Duodenal mucosa (tissue), 2 donors: ENCODE measurements at regions not wholly inside any gene's neighbourhood (a gene's known extent, or its start where the extent isn't known, plus 50 kb on each side); places are given as distances from the start of the nearest gene placed in this dataset.
"Not testable (repeated sequence)": the region's sequence is repeated elsewhere in the genome, so short reads cannot be mapped to it uniquely, and the experiment has no call there.

ENCODE experiments used
- H3K27ac ChIP-seq: one replicate; pipeline ENCODE4 v1.7.0; 2013; ENCODE audit warnings: low read depth, low read length
- H3K27me3 ChIP-seq, 2 donors: one replicate each; pipeline ENCODE4 v1.7.0; 2013; ENCODE audit warnings: low read length in 2 of 2, control low read depth in 1 of 2; ENCODE audit not compliant: insufficient read depth in 2 of 2, control insufficient read depth in 1 of 2
- H3K36me3 ChIP-seq, 2 donors: one replicate each; pipeline ENCODE4 v1.7.0; 2013; ENCODE audit warnings: low read length in 2 of 2, control low read depth in 1 of 2; ENCODE audit not compliant: insufficient read depth in 2 of 2, control insufficient read depth in 1 of 2
- H3K4me1 ChIP-seq, 2 donors: one replicate each; pipeline ENCODE4 v1.7.0; 2013; ENCODE audit warnings: low read length in 2 of 2, control low read depth in 1 of 2; ENCODE audit not compliant: insufficient read depth in 2 of 2, control insufficient read depth in 1 of 2
- H3K4me3 ChIP-seq, 2 donors: one replicate each; pipeline ENCODE4 v1.7.0; 2013; ENCODE audit warnings: low read length in 2 of 2, low read depth in 1 of 2
- H3K9ac ChIP-seq, 2 donors: one replicate each; pipeline ENCODE4 v1.7.0; 2013; ENCODE audit warnings: low read length in 2 of 2, low read depth in 1 of 2
- H3K9me3 ChIP-seq, 2 donors: one replicate each; pipeline ENCODE4 v1.7.0; 2013; ENCODE audit warnings: low read length in 2 of 2, control low read depth in 1 of 2; ENCODE audit not compliant: control insufficient read depth in 1 of 2

DNA sequence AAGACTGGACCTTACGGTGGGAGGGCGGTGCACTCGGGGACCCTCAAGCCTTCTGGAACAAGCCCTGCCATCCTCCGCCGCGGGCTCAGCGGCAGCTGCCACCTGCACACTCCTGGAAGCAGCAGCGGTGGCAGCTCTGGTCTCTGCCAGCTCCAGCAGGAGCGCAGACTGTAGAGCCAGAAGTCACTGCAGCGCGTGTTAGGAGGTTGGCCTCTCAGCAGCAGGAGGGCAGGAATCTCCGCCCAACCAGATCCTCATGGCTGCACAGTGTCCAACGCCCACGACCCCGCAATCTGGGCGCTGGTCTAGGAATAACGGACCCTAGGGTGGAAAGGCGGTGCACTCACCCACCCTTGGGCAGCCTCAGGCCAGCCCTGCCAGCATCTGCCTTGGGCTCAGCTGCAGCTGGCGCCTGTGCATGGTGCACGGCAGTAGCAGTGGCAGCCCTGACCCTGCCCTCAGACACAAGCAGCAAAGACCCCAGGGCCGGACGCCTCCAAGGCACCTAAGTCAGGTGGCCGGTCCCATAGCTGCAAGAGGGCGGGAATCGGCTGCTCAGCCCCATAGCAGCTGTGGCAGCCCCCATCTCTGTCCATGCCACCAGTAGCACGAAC lies 88.7 kb downstream of the POTEG start:
- not testable (repeated sequence) for H3K9me3 ChIP-seq, H3K36me3 ChIP-seq, H3K27me3 ChIP-seq, H3K27ac ChIP-seq, H3K4me3 ChIP-seq, H3K4me1 ChIP-seq, H3K9ac ChIP-seq

GRCh38 chr14:19346074-19346480 lies 88.1 kb downstream of the POTEG start:
- H3K9me3 ChIP-seq, H3K4me1 ChIP-seq, H3K9ac ChIP-seq, H3K27ac ChIP-seq, H3K4me3 ChIP-seq, H3K27me3 ChIP-seq, H3K36me3 ChIP-seq: not testable (repeated sequence)

GRCh38 chr14:19346636-19347035 lies 87.5 kb downstream of the POTEG start:
- not testable (repeated sequence) for H3K4me1 ChIP-seq, H3K9ac ChIP-seq, H3K27me3 ChIP-seq, H3K4me3 ChIP-seq, H3K9me3 ChIP-seq, H3K27ac ChIP-seq, H3K36me3 ChIP-seq

DNA sequence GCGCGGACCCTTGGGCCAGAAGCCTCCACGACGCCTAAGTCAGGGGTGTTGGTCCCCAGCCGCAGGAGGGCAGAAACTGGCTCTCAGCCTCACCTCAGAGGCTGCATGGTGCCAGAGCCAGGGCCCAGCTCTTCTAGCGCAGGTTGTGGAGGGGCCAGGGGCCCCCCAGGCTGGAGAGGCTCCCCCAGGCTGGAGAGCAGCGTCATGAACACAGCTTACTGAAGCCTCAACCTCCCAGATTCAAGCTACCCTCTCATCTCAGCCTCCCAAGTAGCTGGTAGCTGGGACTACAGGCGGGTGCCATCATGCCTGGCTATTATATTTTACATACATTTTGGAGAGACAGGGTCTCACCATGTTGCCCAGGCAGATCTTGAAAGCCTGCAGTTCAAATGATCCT lies 87.0 kb downstream of the POTEG start:
- not testable (repeated sequence) for H3K27me3 ChIP-seq, H3K36me3 ChIP-seq, H3K9ac ChIP-seq, H3K4me3 ChIP-seq, H3K9me3 ChIP-seq, H3K4me1 ChIP-seq, H3K27ac ChIP-seq
